HEK293T (cell line): ENCODE measurements at regions not wholly inside any gene's neighbourhood (a gene's known extent, or its start where the extent isn't known, plus 50 kb on each side); places are given as distances from the start of the nearest gene placed in this dataset.

ENCODE experiments used
- CTCF ChIA-PET: fragments of 350-600 bp; formaldehyde crosslinking; extraction: SDS; loops from one replicate; lab custom pipeline; 2021; ENCODE audit warnings: antibody characterized with exemption, inconsistent platforms; lab: Yijun Ruan, JAX
- POLR2A ChIA-PET: fragments of 350-600 bp; formaldehyde crosslinking; extraction: SDS; loops from one replicate; lab custom pipeline; 2020; ENCODE audit warnings: antibody characterized with exemption, inconsistent platforms; lab: Yijun Ruan, JAX
- DNase-seq: peaks from one replicate; pipeline ENCODE4 v3.0.0; 2012; ENCODE audit warnings: mixed read lengths; ENCODE audit errors: extremely low spot score
- ARNT ChIP-seq: fragments of 450-650 bp; IDR thresholded peaks from 2 replicates; pipeline ENCODE4 v1.6.1; 2017; ENCODE audit warnings: mild to moderate bottlenecking
- BHLHE40 ChIP-seq: fragments of 450-650 bp; IDR thresholded peaks from 2 replicates; pipeline ENCODE4 v1.6.1; 2016; ENCODE audit warnings: mild to moderate bottlenecking, moderate library complexity, borderline replicate concordance
- CTBP1 ChIP-seq: fragments of 450-650 bp; IDR thresholded peaks from 2 replicates; pipeline ENCODE4 v1.6.1; 2016; ENCODE audit warnings: borderline replicate concordance
- ELF4 ChIP-seq: fragments of 450-650 bp; IDR thresholded peaks from 2 replicates; pipeline ENCODE4 v1.6.1; 2017; ENCODE audit warnings: antibody characterized with exemption
- FOXA1 ChIP-seq: fragments of 450-650 bp; IDR thresholded peaks from 2 replicates; pipeline ENCODE4 v1.6.1; 2016; ENCODE audit warnings: mild to moderate bottlenecking
- FOXK2 ChIP-seq: fragments of 450-650 bp; IDR thresholded peaks from 2 replicates; pipeline ENCODE4 v1.6.1; 2016; ENCODE audit warnings: mild to moderate bottlenecking
- FOXM1 ChIP-seq: fragments of 450-650 bp; IDR thresholded peaks from 2 replicates; pipeline ENCODE4 v1.6.1; 2017; ENCODE audit warnings: mild to moderate bottlenecking, borderline replicate concordance
- HDGF ChIP-seq: fragments of 450-650 bp; IDR thresholded peaks from 2 replicates; pipeline ENCODE4 v1.6.1; 2017; ENCODE audit warnings: antibody characterized with exemption, borderline replicate concordance
- L3MBTL2 ChIP-seq: fragments of 450-650 bp; conservative IDR thresholded peaks from 2 replicates; pipeline ENCODE4 v1.6.1; 2016; ENCODE audit warnings: mild to moderate bottlenecking
- LEF1 ChIP-seq: fragments of 450-650 bp; IDR thresholded peaks from 2 replicates; pipeline ENCODE4 v1.6.1; 2017; ENCODE audit warnings: mild to moderate bottlenecking, borderline replicate concordance
- NFRKB ChIP-seq: fragments of 450-650 bp; IDR thresholded peaks from 2 replicates; pipeline ENCODE4 v1.6.1; 2016; ENCODE audit warnings: mild to moderate bottlenecking, moderate library complexity
- PKNOX1 ChIP-seq: fragments of 450-650 bp; IDR thresholded peaks from 2 replicates; pipeline ENCODE4 v1.6.1; 2016
- SP1 ChIP-seq: fragments of 450-650 bp; IDR thresholded peaks from 2 replicates; pipeline ENCODE4 v1.6.1; 2017
- SUZ12 ChIP-seq: fragments of 450-650 bp; IDR thresholded peaks from 2 replicates; pipeline ENCODE4 v1.6.1; 2016; ENCODE audit warnings: mild to moderate bottlenecking
- TARDBP ChIP-seq: fragments of 450-650 bp; IDR thresholded peaks from 2 replicates; pipeline ENCODE4 v1.6.1; 2016
- ZNF384 ChIP-seq: fragments of 450-650 bp; IDR thresholded peaks from 2 replicates; pipeline ENCODE4 v1.6.1; 2016

GRCh38 chr6:113481910-113482309, 375.2 kb upstream of the MARCKS start:
- ChIA-PET POLR2A (no interaction called here), CTCF (interaction anchor here (0.6 kb wide), 1 partner anchor 273 kb away, joined by 3 read pairs; no protein-coding TSS in a partner anchor)
- TF ChIP-seq NFRKB: no peak
- TF ChIP-seq ARNT: no peak
- no peak for TF ChIP-seq PKNOX1
- no peak for TF ChIP-seq SUZ12
- no peak for TF ChIP-seq CTBP1
- no peak for TF ChIP-seq TARDBP
- no peak for TF ChIP-seq LEF1
- no peak for TF ChIP-seq BHLHE40
- DNase-seq: no peak

GRCh38 chr6:113482771-113483170, 374.4 kb upstream of the MARCKS start:
- POLR2A ChIA-PET: no interaction called here
- CTCF ChIA-PET: interaction anchor here (0.6 kb wide), 1 partner anchor 33 kb away, joined by 3 read pairs; no protein-coding TSS in a partner anchor
- TF ChIP-seq HDGF (no peak), PKNOX1 (no peak), L3MBTL2 (no peak), ZNF384 (no peak), ARNT (no peak), SP1 (no peak), FOXM1 (no peak), SUZ12 (no peak), FOXK2 (no peak), FOXA1 (no peak), BHLHE40 (no peak), CTBP1 (no peak), LEF1 (no peak), TARDBP (no peak), NFRKB (no peak), ELF4 (no peak)
- no peak for DNase-seq

GRCh38 chr6:113486199-113486598, 370.9 kb upstream of the MARCKS start:
- CTCF ChIA-PET: interaction anchor here (0.6 kb wide), 1 partner anchor 151 kb away, joined by 4 read pairs; no protein-coding TSS in a partner anchor
- POLR2A ChIA-PET: no interaction called here

GRCh38 chr6:113487489-113488058, 369.6 kb upstream of the MARCKS start:
- TF ChIP-seq L3MBTL2: no peak
- no peak for TF ChIP-seq ELF4
- no peak for TF ChIP-seq LEF1
- TF ChIP-seq BHLHE40: no peak
- TF ChIP-seq TARDBP: no peak
- TF ChIP-seq ZNF384: no peak
- DNase-seq: no peak
- POLR2A ChIA-PET: no interaction called here
- CTCF ChIA-PET: interaction anchor here (0.5 to 1.2 kb wide), 2 partner anchors 371 to 1133 kb away, joined by 3 to 4 read pairs; no protein-coding TSS in a partner anchor

More at GRCh38 chr6:113486199-113486598, 370.9 kb upstream of the MARCKS start:
- TF ChIP-seq L3MBTL2 (no peak), LEF1 (no peak), ELF4 (no peak), CTBP1 (no peak), SUZ12 (no peak), FOXM1 (no peak), ARNT (no peak), BHLHE40 (no peak), NFRKB (no peak), SP1 (no peak), PKNOX1 (no peak), FOXA1 (no peak)
- DNase-seq: no peak

- TF ChIP-seq FOXM1: no peak
- no peak for TF ChIP-seq ELF4
- no peak for TF ChIP-seq LEF1
- TF ChIP-seq PKNOX1: no peak
- TF ChIP-seq FOXK2: no peak
- no peak for TF ChIP-seq ARNT
- DNase-seq: no peak
- ChIA-PET POLR2A (no interaction called here), CTCF (interaction anchor here (0.5 to 1.2 kb wide), 2 partner anchors 370 to 1133 kb away, joined by 3 to 4 read pairs; no protein-coding TSS in a partner anchor)
Measured at GRCh38 chr6:113488061-113488460, 369.1 kb upstream of the MARCKS start.
